ENCODE measurements at regions not wholly inside any gene's neighbourhood (a gene's known extent, or its start where the extent isn't known, plus 50 kb on each side); places are given as distances from the start of the nearest gene placed in this dataset.

GRCh38 chr5:174235221-174236011, 189.9 kb downstream of the NSG2 start:
- no peaks in the 10 kb centered on the region for H3K9me3 ChIP-seq
- no peaks in the 10 kb centered on the region for H3K36me3 ChIP-seq
- no peaks in the 10 kb centered on the region for H3K4me1 ChIP-seq
- TF ChIP-seq POLR2AphosphoS5 (IDR thresholded peaks at IDR 0.05; ENCODE audit: insufficient read depth in 1 of 2, low read depth in 1 of 2): no peak
- no peak for TF ChIP-seq POLR2A (IDR thresholded peaks at IDR 0.05)
- no peak for TF ChIP-seq CTCF (IDR thresholded peaks at IDR 0.05)
- DNase-seq (ENCODE audit: extremely low spot score in 2 of 2): no peak
- H3K27me3 ChIP-seq: no peaks in the 10 kb centered on the region
- no peak overlapping the region for H3K27ac ChIP-seq
- intact Hi-C loops (cut with DNase I): no loop called here
- no peak overlapping the region for H3K4me3 ChIP-seq

GRCh38 chr5:174236070-174236469, 190.6 kb downstream of the NSG2 start:
- Histone ChIP-seq H3K27me3 (no peaks in the 10 kb centered on the region), H3K4me1 (no peaks in the 10 kb centered on the region), H3K36me3 (no peaks in the 10 kb centered on the region), H3K27ac (no peak overlapping the region), H3K9me3 (no peaks in the 10 kb centered on the region), H3K4me3 (no peak overlapping the region)
- intact Hi-C loops (cut with DNase I): no loop called here
- TF ChIP-seq CTCF (IDR thresholded peaks at IDR 0.05) (no peak), POLR2AphosphoS5 (IDR thresholded peaks at IDR 0.05; ENCODE audit: insufficient read depth in 1 of 2, low read depth in 1 of 2) (no peak), POLR2A (IDR thresholded peaks at IDR 0.05) (no peak)
- no peak for DNase-seq (ENCODE audit: extremely low spot score in 2 of 2)

- DNase-seq (ENCODE audit: extremely low spot score in 2 of 2): no peak
- Histone ChIP-seq H3K27me3 (no peaks in the 10 kb centered on the region), H3K9me3 (no peaks in the 10 kb centered on the region), H3K27ac (no peak overlapping the region), H3K4me3 (no peak overlapping the region), H3K36me3 (no peaks in the 10 kb centered on the region), H3K4me1 (no peaks in the 10 kb centered on the region)
- intact Hi-C loops (cut with DNase I): no loop called here
- no peak for TF ChIP-seq POLR2A (IDR thresholded peaks at IDR 0.05)
- no peak for TF ChIP-seq CTCF (IDR thresholded peaks at IDR 0.05)
- no peak for TF ChIP-seq POLR2AphosphoS5 (IDR thresholded peaks at IDR 0.05; ENCODE audit: insufficient read depth in 1 of 2, low read depth in 1 of 2)
Observed at GRCh38 chr5:174239718-174240117, 194.2 kb downstream of the NSG2 start.

GRCh38 chr5:174242573-174242972, 197.1 kb downstream of the NSG2 start:
- TF ChIP-seq POLR2A (IDR thresholded peaks at IDR 0.05) (no peak), POLR2AphosphoS5 (IDR thresholded peaks at IDR 0.05; ENCODE audit: insufficient read depth in 1 of 2, low read depth in 1 of 2) (no peak), CTCF (IDR thresholded peaks at IDR 0.05) (no peak)
- intact Hi-C loops (cut with DNase I): no loop called here
- Histone ChIP-seq H3K4me1 (peaks cover 8% of the 10 kb centered on the region), H3K36me3 (no peaks in the 10 kb centered on the region), H3K4me3 (no peak overlapping the region), H3K27me3 (no peaks in the 10 kb centered on the region), H3K27ac (no peak overlapping the region), H3K9me3 (no peaks in the 10 kb centered on the region)
- no peak for DNase-seq (ENCODE audit: extremely low spot score in 2 of 2)

GRCh38 chr5:174243904-174244303, 198.4 kb downstream of the NSG2 start:
- Histone ChIP-seq H3K4me1 (peaks cover 8% of the 10 kb centered on the region), H3K27ac (no peak overlapping the region), H3K36me3 (no peaks in the 10 kb centered on the region), H3K9me3 (no peaks in the 10 kb centered on the region), H3K4me3 (no peak overlapping the region), H3K27me3 (no peaks in the 10 kb centered on the region)
- no peak for TF ChIP-seq POLR2AphosphoS5 (IDR thresholded peaks at IDR 0.05; ENCODE audit: insufficient read depth in 1 of 2, low read depth in 1 of 2)
- TF ChIP-seq POLR2A (IDR thresholded peaks at IDR 0.05): no peak
- TF ChIP-seq CTCF (IDR thresholded peaks at IDR 0.05): no peak
- intact Hi-C loops (cut with DNase I): no loop called here
- no peak for DNase-seq (ENCODE audit: extremely low spot score in 2 of 2)
